ENCODE measurements at regions not wholly inside any gene's neighbourhood (a gene's known extent, or its start where the extent isn't known, plus 50 kb on each side); places are given as distances from the start of the nearest gene placed in this dataset.

DNA sequence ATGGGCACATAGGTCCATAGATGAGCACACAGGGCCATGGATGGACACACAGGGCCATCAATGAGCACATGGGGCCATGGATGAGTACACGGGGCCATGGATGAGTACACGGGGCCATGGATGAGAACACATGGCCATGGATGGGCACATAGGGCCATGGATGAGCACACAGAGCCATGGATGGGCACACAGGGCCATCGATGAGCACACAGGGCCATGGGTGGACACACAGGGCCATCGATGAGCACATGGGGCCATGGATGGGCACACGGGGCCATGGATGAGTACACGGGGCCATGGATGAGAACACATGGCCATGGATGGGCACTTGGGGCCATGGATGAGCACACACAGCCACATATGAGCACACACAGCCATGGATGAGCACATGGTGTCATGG is 192.6 kb upstream of the HDAC4 start:
- TF ChIP-seq, protein P1, sequence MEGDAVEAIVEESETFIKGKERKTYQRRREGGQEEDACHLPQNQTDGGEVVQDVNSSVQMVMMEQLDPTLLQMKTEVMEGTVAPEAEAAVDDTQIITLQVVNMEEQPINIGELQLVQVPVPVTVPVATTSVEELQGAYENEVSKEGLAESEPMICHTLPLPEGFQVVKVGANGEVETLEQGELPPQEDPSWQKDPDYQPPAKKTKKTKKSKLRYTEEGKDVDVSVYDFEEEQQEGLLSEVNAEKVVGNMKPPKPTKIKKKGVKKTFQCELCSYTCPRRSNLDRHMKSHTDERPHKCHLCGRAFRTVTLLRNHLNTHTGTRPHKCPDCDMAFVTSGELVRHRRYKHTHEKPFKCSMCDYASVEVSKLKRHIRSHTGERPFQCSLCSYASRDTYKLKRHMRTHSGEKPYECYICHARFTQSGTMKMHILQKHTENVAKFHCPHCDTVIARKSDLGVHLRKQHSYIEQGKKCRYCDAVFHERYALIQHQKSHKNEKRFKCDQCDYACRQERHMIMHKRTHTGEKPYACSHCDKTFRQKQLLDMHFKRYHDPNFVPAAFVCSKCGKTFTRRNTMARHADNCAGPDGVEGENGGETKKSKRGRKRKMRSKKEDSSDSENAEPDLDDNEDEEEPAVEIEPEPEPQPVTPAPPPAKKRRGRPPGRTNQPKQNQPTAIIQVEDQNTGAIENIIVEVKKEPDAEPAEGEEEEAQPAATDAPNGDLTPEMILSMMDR (IDR thresholded peaks at IDR 0.05; ENCODE audit: extremely low read depth in 1 of 2, insufficient read depth in 1 of 2, low read depth in 1 of 2, low read length in 2 of 2), result no peak
- TF ChIP-seq EZH2 (IDR thresholded peaks at IDR 0.05; ENCODE audit: borderline replicate concordance, low read depth, low read length, severe bottlenecking) (no peak), POLR2A (IDR thresholded peaks at IDR 0.05; ENCODE audit: low read depth, low read length) (no peak), JUN (IDR thresholded peaks at IDR 0.05; ENCODE audit: borderline replicate concordance, insufficient read depth, insufficient read length, low read depth) (no peak), POLR2AphosphoS5 (IDR thresholded peaks at IDR 0.05; ENCODE audit: insufficient read depth, low read depth, low read length) (no peak)
- TF ChIP-seq, protein P2, sequence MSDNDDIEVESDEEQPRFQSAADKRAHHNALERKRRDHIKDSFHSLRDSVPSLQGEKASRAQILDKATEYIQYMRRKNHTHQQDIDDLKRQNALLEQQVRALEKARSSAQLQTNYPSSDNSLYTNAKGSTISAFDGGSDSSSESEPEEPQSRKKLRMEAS (IDR thresholded peaks at IDR 0.05; ENCODE audit: insufficient read depth, insufficient read length), result no peak
